Pancreas (tissue), 10 donors: ENCODE measurements at regions not wholly inside any gene's neighbourhood (a gene's known extent, or its start where the extent isn't known, plus 50 kb on each side); places are given as distances from the start of the nearest gene placed in this dataset.
"Not testable (repeated sequence)": the region's sequence is repeated elsewhere in the genome, so short reads cannot be mapped to it uniquely, and the experiment has no call there.

Source experiments
- ATAC-seq, 4 donors: fragments of 200-7000 bp; cut with Tn5 transposase; one replicate each; pipeline versions ENCODE4 v1.8.0 to v1.9.1; 2020; ENCODE audit warnings: mild to moderate bottlenecking in 4 of 4, moderate library complexity in 4 of 4
- DNase-seq, 6 donors: peaks; one replicate each; pipeline ENCODE4 v3.0.0-alpha.2; 2020
- FAIRE-seq: peaks from 2 replicates; lab custom pipeline; 2012; peaks lifted over from hg19 to GRCh38; lab: Jason Lieb, UNC
- H3K27ac ChIP-seq, 4 donors: fragments of 200-600 bp; sonication (generic); 1 replicate in 3 of 4; 2 replicates in 1 of 4; pipeline versions ENCODE4 v1.5.0 to v1.8.0; 2020
- H3K27me3 ChIP-seq, 4 donors: fragments of 200-600 bp; one replicate each; pipeline ENCODE4 v1.8.0; 2021
- H3K36me3 ChIP-seq, 3 donors: fragments of 200-600 bp; sonication (generic) in 1 of 3; one replicate each; pipeline versions ENCODE4 v1.5.0 to v1.8.0; 2020 to 2021
- H3K4me1 ChIP-seq, 3 donors: fragments of 200-600 bp; one replicate each; pipeline ENCODE4 v1.8.0; 2021
- H3K4me3 ChIP-seq, 4 donors: fragments of 200-600 bp; sonication (generic) in 2 of 4; one replicate each; pipeline versions ENCODE4 v1.5.0 to v1.8.0; 2020 to 2021
- H3K9me3 ChIP-seq, 4 donors: fragments of 200-600 bp; one replicate each; pipeline ENCODE4 v1.8.0; 2021
- CTCF ChIP-seq, 4 donors: fragments of 200-600 bp; sonication (generic) in 3 of 4; IDR thresholded peaks; one replicate each; pipeline versions ENCODE4 v1.5.0 to v1.8.0; 2021; ENCODE audit warnings: antibody characterized with exemption in 4 of 4
- WGBS, 2 donors: extraction: QIAGEN DNeasy Blood & Tissue Kit; methylation state at CpG; one replicate each; pipeline ENCODE4 v1.1.7; 2013; 5-methylcytosine and 5-hydroxymethylcytosine counted together
- intact Hi-C, 3 donors: fragments of 100-400 bp; cut with DNase I; formaldehyde crosslinking; loops; one replicate each; pipeline versions ENCODE4 v1.11.1 to v1.14.2; 2022
- donor health status: healthy with polysubstance abuse.
- donor health status: DM: no; HTN: no; CAD: no; lungs with moderate emphysema.
- donor health status: DM: no; HTN: no; CAD: no.
- donor health status: control.
- donor health status: control.
- donor health status: Bipolar disorder and iron deficiency.
- donor health status: DM: yes; HTN: yes; CAD: no.
- donor health status: DM: no; HTN: no; CAD: no.
- donor health status: DM: no; HTN: no; CAD: no.
- donor health status: DM: yes; HTN: yes; CAD: no.

- no peak overlapping the region for H3K4me3 ChIP-seq
- no peaks in the 10 kb centered on the region for H3K27me3 ChIP-seq
- ATAC-seq: no peak
- no peak for TF ChIP-seq CTCF (IDR thresholded peaks at IDR 0.05)
- H3K4me1 ChIP-seq: no peaks in the 10 kb centered on the region
- no peak for FAIRE-seq
- H3K9me3 ChIP-seq: no peaks in the 10 kb centered on the region
- 95 to 96% methylated on average over 3 of the region's 3 CpGs for WGBS, 2 donors
- H3K27ac ChIP-seq: no peak overlapping the region
- no peaks in the 10 kb centered on the region for H3K36me3 ChIP-seq
- intact Hi-C loops: no loop called here
- DNase-seq: no peak
These were observed 426.0 kb upstream of the PMFBP1 start for GRCh38 chr16:72597938-72598337.

GRCh38 chr16:72596373-72596772 is 424.4 kb upstream of the PMFBP1 start:
- FAIRE-seq (no peak), ATAC-seq (no peak), DNase-seq (no peak)
- TF ChIP-seq CTCF (IDR thresholded peaks at IDR 0.05): no peak
- Histone ChIP-seq H3K4me3 (no peak overlapping the region), H3K9me3 (no peaks in the 10 kb centered on the region), H3K36me3 (no peaks in the 10 kb centered on the region), H3K27ac (no peak overlapping the region), H3K27me3 (no peaks in the 10 kb centered on the region), H3K4me1 (no peaks in the 10 kb centered on the region)
- intact Hi-C loops: no loop called here
- WGBS, 2 donors: 95 to 98% methylated on average over 3 of the region's 3 CpGs

GRCh38 chr16:72590151-72590937 is 418.4 kb upstream of the PMFBP1 start:
- H3K27ac ChIP-seq: no peak overlapping the region
- DNase-seq: no peak
- H3K36me3 ChIP-seq: no peaks in the 10 kb centered on the region
- 74 to 82% methylated on average over 2 of the region's 2 CpGs for WGBS, 2 donors
- TF ChIP-seq CTCF (IDR thresholded peaks at IDR 0.05): no peak
- no peak for FAIRE-seq
- no peaks in the 10 kb centered on the region for H3K4me1 ChIP-seq
- no peaks in the 10 kb centered on the region for H3K27me3 ChIP-seq
- no peak for ATAC-seq
- H3K9me3 ChIP-seq: no peaks in the 10 kb centered on the region
- H3K4me3 ChIP-seq: no peak overlapping the region
- intact Hi-C loops: no loop called here

- ATAC-seq (no peak), FAIRE-seq (no peak), DNase-seq (no peak)
- no peak for TF ChIP-seq CTCF (IDR thresholded peaks at IDR 0.05)
- WGBS, 2 donors: 83 to 96% methylated on average over 2 of the region's 2 CpGs
- H3K4me1 ChIP-seq: no peaks in the 10 kb centered on the region
- no peak overlapping the region for H3K27ac ChIP-seq
- no peaks in the 10 kb centered on the region for H3K9me3 ChIP-seq
- intact Hi-C loops: no loop called here
- H3K27me3 ChIP-seq: no peaks in the 10 kb centered on the region
- no peaks in the 10 kb centered on the region for H3K36me3 ChIP-seq
- no peak overlapping the region for H3K4me3 ChIP-seq
These were observed 416.6 kb upstream of the PMFBP1 start for GRCh38 chr16:72588551-72588950.

DNA sequence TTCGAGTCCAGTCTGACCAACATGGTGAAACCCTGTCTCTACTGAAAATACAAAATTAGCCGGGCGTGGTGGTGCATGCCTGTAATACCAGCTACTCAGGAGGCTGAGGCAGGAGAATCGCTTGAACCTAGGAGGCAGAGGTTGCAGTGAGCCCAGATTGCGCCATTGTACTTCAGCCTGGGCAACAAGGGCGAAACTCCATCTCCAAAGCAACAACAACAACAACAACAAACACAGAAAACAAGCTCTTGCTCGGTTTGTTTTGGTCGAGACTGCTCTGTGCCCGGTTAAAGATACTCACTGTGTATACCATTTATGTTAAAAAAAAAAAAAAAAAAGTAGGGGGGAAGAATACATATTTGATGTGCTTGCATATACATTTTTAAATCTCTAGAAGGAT is 406.1 kb upstream of the PMFBP1 start:
- H3K27me3 ChIP-seq, H3K27ac ChIP-seq, H3K4me1 ChIP-seq, ATAC-seq, H3K4me3 ChIP-seq, intact Hi-C loops, H3K36me3 ChIP-seq, H3K9me3 ChIP-seq, FAIRE-seq, DNase-seq: not testable (repeated sequence)
- WGBS, 2 donors: 93 to 94% methylated on average over 9 of the region's 9 CpGs
